Fibroblast of lung (primary cell): ENCODE measurements at regions not wholly inside any gene's neighbourhood (a gene's known extent, or its start where the extent isn't known, plus 50 kb on each side); places are given as distances from the start of the nearest gene placed in this dataset.

Experiments
- CTCF ChIP-seq, 2 donors: IDR thresholded peaks in 1 of 2; conservative IDR thresholded peaks in 1 of 2; 1 replicate in 1 of 2; 2 replicates in 1 of 2; pipeline ENCODE4 v1.5.1; 2011 to 2012; ENCODE audit warnings: low read length in 2 of 2, control low read depth in 1 of 2, inconsistent platforms in 1 of 2, low read depth in 1 of 2, mild to moderate bottlenecking in 1 of 2
- EZH2 ChIP-seq: IDR thresholded peaks from 2 replicates; pipeline ENCODE4 v1.5.1; 2012; ENCODE audit warnings: low read length, control low read depth, mild to moderate bottlenecking; ENCODE audit errors: missing control alignments

GRCh38 chr2:120979398-120979797 is 243.7 kb downstream of the GLI2 start:
- TF ChIP-seq CTCF (conservative IDR thresholded peaks at IDR 0.05 in 1 of 2, IDR thresholded peaks at IDR 0.05 in 1 of 2; ENCODE audit: low read depth in 1 of 2, low read length in 2 of 2) (no peak), EZH2 (no peak)
